Hepatocyte (in vitro differentiated cells): ENCODE measurements at regions not wholly inside any gene's neighbourhood (a gene's known extent, or its start where the extent isn't known, plus 50 kb on each side); places are given as distances from the start of the nearest gene placed in this dataset.

Experiments used
- EZH2 ChIP-seq: fragments of 200-600 bp; sonication (generic); IDR thresholded peaks from 2 replicates; pipeline ENCODE4 v1.6.1; 2016; ENCODE audit warnings: antibody characterized with exemption, mild to moderate bottlenecking, borderline replicate concordance
- TF ChIP-seq, protein P1 (sequence below): fragments of 200-600 bp; sonication (generic); IDR thresholded peaks from 2 replicates; pipeline ENCODE4 v1.5.1; 2016; ENCODE audit warnings: antibody characterized with exemption, mild to moderate bottlenecking; ENCODE audit not compliant: poor library complexity

DNA sequence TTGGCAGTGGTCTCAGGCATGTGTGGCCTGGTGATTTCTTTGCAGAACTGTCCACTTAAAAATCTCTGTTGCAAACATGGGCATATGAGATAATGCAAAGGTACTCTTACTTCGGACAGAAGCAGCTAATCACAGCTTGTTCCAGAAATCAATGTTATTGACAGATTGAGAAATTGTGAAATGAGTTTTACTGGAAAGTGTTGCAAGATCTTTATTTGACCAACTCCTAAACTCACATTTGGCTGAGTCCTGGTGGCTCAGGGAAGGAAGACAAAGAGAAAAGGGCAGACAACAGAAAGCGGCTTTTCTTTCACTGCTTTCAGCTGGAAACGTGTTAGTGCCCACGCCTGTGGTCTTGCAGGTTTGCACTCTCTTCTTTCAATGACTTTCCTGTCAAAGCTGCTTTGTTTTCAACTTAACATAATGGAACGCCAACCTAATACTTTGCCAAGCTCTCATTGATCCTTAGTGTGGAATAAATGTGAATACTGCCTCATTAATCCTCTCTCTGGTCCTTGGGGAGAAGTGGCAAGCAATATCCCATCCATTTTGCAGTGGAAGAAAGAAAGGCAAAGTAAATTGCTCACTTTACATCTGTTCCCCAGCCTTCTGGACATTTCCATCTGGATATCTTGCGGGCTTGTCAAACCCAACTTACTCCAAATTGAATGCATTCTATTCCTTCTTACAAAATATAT lies 586.4 kb downstream of the LRRC70 start:
- TF ChIP-seq, protein P1, sequence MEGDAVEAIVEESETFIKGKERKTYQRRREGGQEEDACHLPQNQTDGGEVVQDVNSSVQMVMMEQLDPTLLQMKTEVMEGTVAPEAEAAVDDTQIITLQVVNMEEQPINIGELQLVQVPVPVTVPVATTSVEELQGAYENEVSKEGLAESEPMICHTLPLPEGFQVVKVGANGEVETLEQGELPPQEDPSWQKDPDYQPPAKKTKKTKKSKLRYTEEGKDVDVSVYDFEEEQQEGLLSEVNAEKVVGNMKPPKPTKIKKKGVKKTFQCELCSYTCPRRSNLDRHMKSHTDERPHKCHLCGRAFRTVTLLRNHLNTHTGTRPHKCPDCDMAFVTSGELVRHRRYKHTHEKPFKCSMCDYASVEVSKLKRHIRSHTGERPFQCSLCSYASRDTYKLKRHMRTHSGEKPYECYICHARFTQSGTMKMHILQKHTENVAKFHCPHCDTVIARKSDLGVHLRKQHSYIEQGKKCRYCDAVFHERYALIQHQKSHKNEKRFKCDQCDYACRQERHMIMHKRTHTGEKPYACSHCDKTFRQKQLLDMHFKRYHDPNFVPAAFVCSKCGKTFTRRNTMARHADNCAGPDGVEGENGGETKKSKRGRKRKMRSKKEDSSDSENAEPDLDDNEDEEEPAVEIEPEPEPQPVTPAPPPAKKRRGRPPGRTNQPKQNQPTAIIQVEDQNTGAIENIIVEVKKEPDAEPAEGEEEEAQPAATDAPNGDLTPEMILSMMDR: no peak
- no peak for TF ChIP-seq EZH2
